OCI-LY7 (cell line): ENCODE measurements at regions not wholly inside any gene's neighbourhood (a gene's known extent, or its start where the extent isn't known, plus 50 kb on each side); places are given as distances from the start of the nearest gene placed in this dataset.

Experiments used
- BruUV-seq: library from RNA; stranded (reverse); fragments of 400-500 nt; replicated peaks from 2 replicates; lab custom pipeline; 2021; lab: Mats Ljungman, UMichigan
- CTCF ChIA-PET: fragments of 300-600 bp; sonication (Branson Sonifier 250); formaldehyde crosslinking; loops from one replicate; lab custom pipeline; 2022; ENCODE audit warnings: antibody characterized with exemption; ENCODE audit not compliant: unreplicated experiment; lab: Charles Lee
- POLR2A ChIA-PET: fragments of 300-600 bp; sonication (Branson Sonifier 250); formaldehyde crosslinking; loops from one replicate; lab custom pipeline; 2022; ENCODE audit warnings: antibody characterized with exemption; lab: Charles Lee
- DNase-seq: peaks from one replicate; pipeline ENCODE4 v3.0.0-alpha.2; 2015; ENCODE audit warnings: low spot score
- H2AFZ ChIP-seq: fragments of 200-600 bp; sonication (generic), shearing (Covaris generic); 2 replicates; pipeline ENCODE4 v1.6.1; 2014; ENCODE audit warnings: mild to moderate bottlenecking, antibody characterized with exemption, low read length, moderate library complexity
- H3K27ac ChIP-seq: fragments of 200-600 bp; sonication (generic); 2 replicates; pipeline ENCODE4 v1.5.1; 2014; ENCODE audit warnings: mixed run types, low read depth, mild to moderate bottlenecking, moderate library complexity, low read length, inconsistent platforms; ENCODE audit not compliant: poor library complexity, severe bottlenecking
- H3K36me3 ChIP-seq: fragments of 200-600 bp; sonication (generic); 2 replicates; pipeline ENCODE4 v1.6.1; 2014; ENCODE audit warnings: mild to moderate bottlenecking, antibody characterized with exemption, low read length, moderate library complexity, mixed read lengths; ENCODE audit not compliant: insufficient read depth
- H3K4me1 ChIP-seq: fragments of 200-600 bp; sonication (generic); 2 replicates; pipeline ENCODE4 v1.5.1; 2014; ENCODE audit warnings: mild to moderate bottlenecking, low read length; ENCODE audit not compliant: insufficient read depth, poor library complexity, severe bottlenecking
- H3K4me2 ChIP-seq: fragments of 200-600 bp; sonication (generic); 2 replicates; pipeline ENCODE4 v1.6.1; 2014; ENCODE audit warnings: mild to moderate bottlenecking, low read length
- H3K4me3 ChIP-seq: fragments of 200-600 bp; sonication (generic); 2 replicates; pipeline ENCODE4 v1.5.1; 2014; ENCODE audit warnings: mild to moderate bottlenecking, low read depth, low read length; ENCODE audit not compliant: poor library complexity, severe bottlenecking
- H3K79me2 ChIP-seq: fragments of 200-600 bp; sonication (generic); 2 replicates; pipeline ENCODE4 v1.6.1; 2016; ENCODE audit warnings: low read depth, mild to moderate bottlenecking, low read length, moderate library complexity, mixed read lengths; ENCODE audit not compliant: insufficient read depth
- H3K9me2 ChIP-seq: fragments of 200-600 bp; sonication (generic); 2 replicates; pipeline ENCODE4 v1.6.1; 2016; ENCODE audit warnings: mild to moderate bottlenecking, low read length, mixed read lengths; ENCODE audit not compliant: insufficient read depth
- H3K9me3 ChIP-seq: fragments of 200-600 bp; sonication (generic); 2 replicates; pipeline ENCODE4 v1.6.1; 2014; ENCODE audit warnings: mild to moderate bottlenecking, mixed run types, low read length, mixed read lengths
- H4K20me1 ChIP-seq: fragments of 200-600 bp; sonication (generic); 2 replicates; pipeline ENCODE4 v1.6.1; 2014; ENCODE audit warnings: mild to moderate bottlenecking, antibody characterized with exemption, low read length, moderate library complexity, mixed read lengths; ENCODE audit not compliant: insufficient read depth
- EZH2phosphoT487 ChIP-seq: fragments of 200-600 bp; sonication (generic); IDR thresholded peaks from 2 replicates; pipeline ENCODE4 v1.6.1; 2018; ENCODE audit warnings: low read depth, borderline replicate concordance, mild to moderate bottlenecking, mixed run types, antibody characterized with exemption, low read length, moderate library complexity, mixed read lengths
- intact Hi-C: fragments of 100-400 bp; cut with micrococcal nuclease; formaldehyde crosslinking; loops from one replicate; pipeline ENCODE4 v1.10.0; 2022; ENCODE audit not compliant: unreplicated experiment
- TF ChIP-seq, protein P1 (sequence below): fragments of 200-600 bp; sonication (generic); conservative IDR thresholded peaks from 2 replicates; pipeline ENCODE4 v1.5.1; 2014; ENCODE audit warnings: mild to moderate bottlenecking, antibody characterized with exemption, low read length, moderate library complexity, mixed read lengths

DNA sequence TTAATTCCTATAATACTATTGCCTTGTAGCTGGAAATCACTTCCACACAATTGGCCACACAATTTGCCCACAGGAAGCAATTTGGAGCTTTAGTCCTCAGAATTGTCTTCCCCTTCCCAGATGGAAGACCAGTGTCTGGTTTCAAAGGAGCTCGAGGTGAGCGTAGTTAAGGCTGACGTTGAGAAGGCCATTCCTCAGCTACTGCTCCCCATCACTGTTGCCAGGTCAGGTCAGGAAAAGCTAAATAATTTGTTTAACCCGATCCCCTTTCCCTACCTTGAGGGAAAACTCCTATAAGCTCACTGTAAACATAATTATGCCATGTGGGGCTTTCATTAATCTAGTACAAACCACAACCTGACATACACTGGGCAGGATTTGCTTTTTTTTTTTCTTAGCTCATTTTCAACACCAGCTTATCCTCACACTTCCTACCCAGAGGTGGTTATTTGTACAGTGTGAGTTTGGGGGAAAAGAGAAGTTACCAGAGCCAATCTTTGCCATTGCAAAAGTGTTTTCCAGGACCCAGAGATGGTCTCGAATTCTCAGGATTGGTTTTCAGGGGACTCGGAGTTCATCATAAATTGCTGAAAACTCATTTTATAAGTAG is 242.7 kb downstream of the CLIC5 start:
- no peaks in the 10 kb centered on the region for H4K20me1 ChIP-seq

DNA sequence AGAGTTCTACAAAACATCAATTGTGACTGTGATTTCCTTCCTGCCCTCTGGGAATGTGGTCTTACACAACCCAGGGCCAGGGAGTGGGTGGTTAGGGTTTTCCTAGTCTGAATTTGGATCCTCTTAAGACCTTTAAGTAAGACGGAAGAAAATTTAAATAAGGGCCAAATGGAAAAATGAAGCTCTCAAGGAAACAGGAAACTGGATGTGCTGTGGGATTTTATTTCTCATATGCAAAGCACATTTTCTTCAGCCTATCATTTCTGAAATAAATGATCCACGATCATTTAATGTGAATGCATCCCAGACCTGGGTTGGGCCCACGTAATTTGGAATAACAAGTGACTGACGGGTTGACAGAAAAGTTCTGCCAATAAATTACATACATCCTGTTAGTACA is 243.6 kb downstream of the CLIC5 start:
- TF ChIP-seq, protein P1, sequence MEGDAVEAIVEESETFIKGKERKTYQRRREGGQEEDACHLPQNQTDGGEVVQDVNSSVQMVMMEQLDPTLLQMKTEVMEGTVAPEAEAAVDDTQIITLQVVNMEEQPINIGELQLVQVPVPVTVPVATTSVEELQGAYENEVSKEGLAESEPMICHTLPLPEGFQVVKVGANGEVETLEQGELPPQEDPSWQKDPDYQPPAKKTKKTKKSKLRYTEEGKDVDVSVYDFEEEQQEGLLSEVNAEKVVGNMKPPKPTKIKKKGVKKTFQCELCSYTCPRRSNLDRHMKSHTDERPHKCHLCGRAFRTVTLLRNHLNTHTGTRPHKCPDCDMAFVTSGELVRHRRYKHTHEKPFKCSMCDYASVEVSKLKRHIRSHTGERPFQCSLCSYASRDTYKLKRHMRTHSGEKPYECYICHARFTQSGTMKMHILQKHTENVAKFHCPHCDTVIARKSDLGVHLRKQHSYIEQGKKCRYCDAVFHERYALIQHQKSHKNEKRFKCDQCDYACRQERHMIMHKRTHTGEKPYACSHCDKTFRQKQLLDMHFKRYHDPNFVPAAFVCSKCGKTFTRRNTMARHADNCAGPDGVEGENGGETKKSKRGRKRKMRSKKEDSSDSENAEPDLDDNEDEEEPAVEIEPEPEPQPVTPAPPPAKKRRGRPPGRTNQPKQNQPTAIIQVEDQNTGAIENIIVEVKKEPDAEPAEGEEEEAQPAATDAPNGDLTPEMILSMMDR, result no peak
- TF ChIP-seq EZH2phosphoT487, result no peak
- Histone ChIP-seq H3K4me1 (no peaks in the 10 kb centered on the region), H4K20me1 (no peaks in the 10 kb centered on the region), H2AFZ (no peak overlapping the region), H3K79me2 (no peaks in the 10 kb centered on the region), H3K9me3 (peaks cover 3% of the 10 kb centered on the region; the same call in 1 of the 2 replicates), H3K9me2 (no peaks in the 10 kb centered on the region), H3K27ac (no peak overlapping the region), H3K4me2 (no peak overlapping the region), H3K4me3 (no peak overlapping the region), H3K36me3 (no peaks in the 10 kb centered on the region)
- intact Hi-C loops, result no loop called here
- POLR2A ChIA-PET, result no interaction called here
- no TSS peak for BruUV-seq
- no peak for DNase-seq
- CTCF ChIA-PET, result no interaction called here

More for the DNA sequence above, 242.7 kb downstream of the CLIC5 start:
- Histone ChIP-seq H3K27ac (no peak overlapping the region), H3K9me3 (0 out of 2 replicates have a peak, but pooled peaks cover 2% of the 10 kb centered on the region), H3K4me3 (no peak overlapping the region), H3K4me1 (no peaks in the 10 kb centered on the region), H2AFZ (no peak overlapping the region), H3K4me2 (no peak overlapping the region), H3K9me2 (no peaks in the 10 kb centered on the region), H3K36me3 (no peaks in the 10 kb centered on the region), H3K79me2 (no peaks in the 10 kb centered on the region)
- TF ChIP-seq, protein P1, result no peak
- no peak for TF ChIP-seq EZH2phosphoT487
- BruUV-seq, result no TSS peak
- DNase-seq, result no peak
- intact Hi-C loops, result no loop called here
- ChIA-PET CTCF (no interaction called here), POLR2A (interaction anchor here (0.5 to 1.0 kb wide), 3 partner anchors 23 to 357 kb away, joined by 3 to 5 read pairs (median 3); no protein-coding TSS in a partner anchor)

DNA sequence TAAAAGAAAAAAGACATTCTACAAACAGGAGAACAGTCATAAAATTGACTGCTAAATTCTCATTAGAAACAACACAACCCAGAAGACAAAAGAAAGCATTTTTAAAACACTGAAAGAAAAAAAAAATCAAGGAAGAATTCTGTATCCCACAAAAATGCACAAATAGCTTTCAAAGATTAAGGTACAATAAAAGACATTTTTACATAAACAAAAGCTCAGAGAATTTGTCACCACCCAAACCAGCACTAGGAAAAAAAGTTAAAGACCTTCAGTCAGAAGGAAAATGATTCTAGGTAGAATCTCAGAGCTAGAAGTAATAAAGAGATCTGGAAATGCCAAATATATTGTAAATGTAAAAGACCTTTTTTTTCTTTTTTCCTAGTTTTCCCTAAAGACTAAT is 252.4 kb downstream of the CLIC5 start:
- Histone ChIP-seq H3K4me2 (no peak overlapping the region), H3K79me2 (no peaks in the 10 kb centered on the region), H4K20me1 (no peaks in the 10 kb centered on the region), H3K4me3 (no peak overlapping the region), H3K9me2 (no peaks in the 10 kb centered on the region), H3K9me3 (peaks cover 10% of the 10 kb centered on the region; the same call in 1 of the 2 replicates), H3K4me1 (no peaks in the 10 kb centered on the region), H3K36me3 (no peaks in the 10 kb centered on the region), H2AFZ (no peak overlapping the region), H3K27ac (no peak overlapping the region)
- BruUV-seq, result no TSS peak
- TF ChIP-seq, protein P1, result no peak
- CTCF ChIA-PET, result no interaction called here
- no peak for DNase-seq
- intact Hi-C loops, result no loop called here
- POLR2A ChIA-PET, result no interaction called here
